Mammary epithelial cell (primary cell): ENCODE measurements at regions not wholly inside any gene's neighbourhood (a gene's known extent, or its start where the extent isn't known, plus 50 kb on each side); places are given as distances from the start of the nearest gene placed in this dataset.
"Not testable (repeated sequence)": the region's sequence is repeated elsewhere in the genome, so short reads cannot be mapped to it uniquely, and the experiment has no call there.

Experiments used
- CTCF ChIP-seq, 2 donors: IDR thresholded peaks in 1 of 2; conservative IDR thresholded peaks in 1 of 2; 2 replicates each; pipeline ENCODE4 v1.5.1; 2011 to 2012; ENCODE audit warnings: inconsistent platforms in 2 of 2, low read length in 2 of 2, mild to moderate bottlenecking in 2 of 2, control low read depth in 1 of 2, low read depth in 1 of 2; ENCODE audit not compliant: insufficient read depth in 1 of 2; ENCODE audit errors: extremely low read depth in 1 of 2
- EZH2 ChIP-seq: IDR thresholded peaks from 2 replicates; pipeline ENCODE4 v1.6.1; 2012; ENCODE audit warnings: low read length, inconsistent platforms, borderline replicate concordance

GRCh38 chr5:36782612-36783011, 94.0 kb upstream of the NIPBL start:
- TF ChIP-seq CTCF (conservative IDR thresholded peaks at IDR 0.05 in 1 of 2, IDR thresholded peaks at IDR 0.05 in 1 of 2; ENCODE audit: extremely low read depth in 1 of 2, insufficient read depth in 1 of 2, low read depth in 1 of 2, low read length in 2 of 2); EZH2: not testable (repeated sequence)
